WTC11 (cell line): ENCODE measurements at regions not wholly inside any gene's neighbourhood (a gene's known extent, or its start where the extent isn't known, plus 50 kb on each side); places are given as distances from the start of the nearest gene placed in this dataset.

Experiments used
- ATAC-seq: fragments of 200-7000 bp; cut with Tn5 transposase; 2 replicates; pipeline ENCODE4 v1.10.0; 2021; ENCODE audit warnings: mild to moderate bottlenecking, moderate library complexity
- CTCF ChIA-PET: fragments of 300-600 bp; sonication (Branson Sonifier 250); formaldehyde crosslinking; loops from one replicate; lab custom pipeline; 2021; ENCODE audit warnings: antibody characterized with exemption; lab: Charles Lee
- POLR2A ChIA-PET: fragments of 350-600 bp; sonication (Branson Sonifier 250); formaldehyde crosslinking; loops from one replicate; lab custom pipeline; 2021; ENCODE audit warnings: antibody characterized with exemption; lab: Charles Lee
- DNase-seq: peaks from one replicate; pipeline ENCODE4 v3.0.0; 2021; ENCODE audit warnings: low spot score
- H3K27ac Mint-ChIP-seq: 2 replicates; pipeline ENCODE4 v1.8.0; 2021; ENCODE audit warnings: mixed read lengths
- H3K27me3 Mint-ChIP-seq: 2 replicates; pipeline ENCODE4 v1.8.0; 2021; ENCODE audit warnings: low read depth, mild to moderate bottlenecking, moderate library complexity, mixed read lengths
- H3K36me3 Mint-ChIP-seq: 2 replicates; pipeline ENCODE4 v1.8.0; 2021; ENCODE audit warnings: mixed read lengths
- H3K4me1 Mint-ChIP-seq: 2 replicates; pipeline ENCODE4 v1.8.0; 2022; ENCODE audit warnings: mixed read lengths
- H3K4me3 Mint-ChIP-seq: 2 replicates; pipeline ENCODE4 v1.8.0; 2021; ENCODE audit warnings: mild to moderate bottlenecking, moderate library complexity, mixed read lengths
- H3K9me3 Mint-ChIP-seq: 2 replicates; pipeline ENCODE4 v1.8.0; 2021; ENCODE audit warnings: mixed read lengths
- AFF4 ChIP-seq: sonication (generic); formaldehyde crosslinking; IDR thresholded peaks from 2 replicates; pipeline ENCODE4 v1.8.1; 2023; ENCODE audit warnings: mild to moderate bottlenecking, missing genetic modification reagents, borderline replicate concordance
- ATF1 ChIP-seq: sonication (generic); formaldehyde crosslinking; IDR thresholded peaks from 2 replicates; pipeline ENCODE4 v1.8.1; 2023; ENCODE audit warnings: mild to moderate bottlenecking, moderate library complexity, missing genetic modification reagents
- CBFB ChIP-seq: sonication (generic); formaldehyde crosslinking; IDR thresholded peaks from 2 replicates; pipeline ENCODE4 v1.8.1; 2022; ENCODE audit warnings: mild to moderate bottlenecking, low read depth, missing genetic modification reagents
- CTCF ChIP-seq: fragments of 200-600 bp; IDR thresholded peaks from 2 replicates; pipeline ENCODE4 v1.8.0; 2022; ENCODE audit warnings: antibody characterized with exemption
- GRHL2 ChIP-seq: fragments of 250-450 bp; sonication (Bioruptor Pico); IDR thresholded peaks from 2 replicates; pipeline ENCODE4 v1.8.0; 2022; ENCODE audit warnings: mild to moderate bottlenecking, moderate library complexity; ENCODE audit not compliant: insufficient replicate concordance, severe bottlenecking
- ZNF121 ChIP-seq: sonication (generic); formaldehyde crosslinking; IDR thresholded peaks from 2 replicates; pipeline ENCODE4 v1.8.0; 2023; ENCODE audit warnings: missing genetic modification reagents
- ZNF281 ChIP-seq: sonication (generic); formaldehyde crosslinking; IDR thresholded peaks from 2 replicates; pipeline ENCODE4 v1.8.0; 2023; ENCODE audit warnings: mild to moderate bottlenecking, missing genetic modification reagents
- TF ChIP-seq, protein P1 (sequence below): sonication (generic); formaldehyde crosslinking; IDR thresholded peaks from 2 replicates; pipeline ENCODE4 v1.8.1; 2023; ENCODE audit warnings: mild to moderate bottlenecking, missing genetic modification reagents
- TF ChIP-seq, protein P2 (sequence below): sonication (generic); formaldehyde crosslinking; IDR thresholded peaks from 2 replicates; pipeline ENCODE4 v1.8.0; 2023; ENCODE audit warnings: missing genetic modification reagents, mild to moderate bottlenecking, borderline replicate concordance

- TF ChIP-seq, protein P1, sequence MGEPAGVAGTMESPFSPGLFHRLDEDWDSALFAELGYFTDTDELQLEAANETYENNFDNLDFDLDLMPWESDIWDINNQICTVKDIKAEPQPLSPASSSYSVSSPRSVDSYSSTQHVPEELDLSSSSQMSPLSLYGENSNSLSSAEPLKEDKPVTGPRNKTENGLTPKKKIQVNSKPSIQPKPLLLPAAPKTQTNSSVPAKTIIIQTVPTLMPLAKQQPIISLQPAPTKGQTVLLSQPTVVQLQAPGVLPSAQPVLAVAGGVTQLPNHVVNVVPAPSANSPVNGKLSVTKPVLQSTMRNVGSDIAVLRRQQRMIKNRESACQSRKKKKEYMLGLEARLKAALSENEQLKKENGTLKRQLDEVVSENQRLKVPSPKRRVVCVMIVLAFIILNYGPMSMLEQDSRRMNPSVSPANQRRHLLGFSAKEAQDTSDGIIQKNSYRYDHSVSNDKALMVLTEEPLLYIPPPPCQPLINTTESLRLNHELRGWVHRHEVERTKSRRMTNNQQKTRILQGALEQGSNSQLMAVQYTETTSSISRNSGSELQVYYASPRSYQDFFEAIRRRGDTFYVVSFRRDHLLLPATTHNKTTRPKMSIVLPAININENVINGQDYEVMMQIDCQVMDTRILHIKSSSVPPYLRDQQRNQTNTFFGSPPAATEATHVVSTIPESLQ (CRISPR knock-in tag): no peak
Observed at GRCh38 chr11:120007144-120007543, 130.8 kb downstream of the TRIM29 start (continued).

DNA sequence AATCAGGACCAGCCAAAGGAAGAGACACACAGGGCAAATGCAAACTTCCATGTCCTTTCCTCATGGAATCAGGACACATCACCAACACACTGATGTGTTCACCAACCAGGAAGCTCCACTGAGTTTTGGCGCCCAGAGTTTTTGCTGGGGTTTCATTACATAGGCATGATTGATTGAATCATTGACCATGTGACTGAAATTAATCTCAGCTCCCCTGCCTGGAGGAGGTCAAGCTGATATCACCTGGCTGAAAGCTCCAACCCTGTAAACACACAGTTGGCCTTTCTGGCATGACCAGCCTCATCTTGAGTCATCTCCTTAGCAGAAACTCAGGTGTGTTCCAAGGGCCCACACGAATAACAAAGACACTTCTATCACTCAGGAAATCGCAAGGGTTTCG is 133.2 kb downstream of the TRIM29 start:
- POLR2A ChIA-PET: no interaction called here

DNA sequence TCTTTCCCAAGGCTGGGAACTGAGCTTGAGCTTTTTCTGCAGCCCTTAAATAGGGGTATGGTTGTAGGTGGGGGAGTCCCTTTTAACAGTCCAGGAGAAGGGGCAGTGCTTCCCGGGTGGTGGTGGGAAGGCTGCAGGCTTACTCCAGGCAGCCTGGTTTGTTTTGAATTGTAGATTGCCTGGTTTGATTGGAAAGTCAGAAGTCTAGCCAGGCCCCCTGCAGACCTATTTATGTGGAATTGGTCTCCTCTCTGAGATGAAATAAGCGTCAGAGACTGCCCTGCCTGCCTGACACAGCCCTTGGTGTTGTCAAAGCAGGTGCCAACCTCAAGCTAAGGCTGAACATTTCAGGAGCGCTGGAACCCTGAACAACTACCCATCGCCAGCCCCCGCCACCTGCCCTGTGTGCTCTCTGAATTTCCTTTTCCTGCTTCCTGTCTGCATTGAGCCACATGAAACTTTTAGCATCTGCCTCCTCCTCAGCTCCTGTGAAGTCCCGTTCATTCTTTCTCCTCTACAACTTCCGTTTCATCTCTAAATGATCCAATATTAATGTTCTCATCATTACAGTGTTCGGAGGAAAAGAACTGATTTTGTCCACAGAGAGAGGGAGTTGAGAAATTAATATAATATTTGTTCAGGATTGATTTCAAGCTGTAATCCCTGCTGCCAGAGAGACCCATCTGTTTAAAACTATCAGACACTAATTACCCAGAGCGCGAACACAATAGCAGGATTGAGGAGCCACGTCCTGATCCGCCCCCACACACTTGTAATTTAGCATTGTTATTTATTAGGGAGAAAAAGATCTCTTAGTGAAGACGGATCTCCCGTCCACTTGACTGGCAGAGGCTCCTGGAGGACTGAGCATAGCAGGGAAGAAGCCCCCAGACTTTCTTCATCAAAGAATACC is 136.5 kb downstream of the TRIM29 start:
- H3K4me3 Mint-ChIP-seq: peak overlapping the region; percentile 6; the same call in 1 of the 2 replicates
- no peak overlapping the region for H3K27ac Mint-ChIP-seq
- H3K9me3 Mint-ChIP-seq: peaks cover 15% of the 10 kb centered on the region
- DNase-seq: no peak
- H3K27me3 Mint-ChIP-seq: peaks cover 6% of the 10 kb centered on the region; the same call in 1 of the 2 replicates
- H3K36me3 Mint-ChIP-seq: no peaks in the 10 kb centered on the region
- peaks cover 30% of the 10 kb centered on the region for H3K4me1 Mint-ChIP-seq
- ChIA-PET CTCF (interaction anchor here (0.7 to 2.8 kb wide), 13 partner anchors 10 to 527 kb away, joined by 3 to 27 read pairs (median 4); no protein-coding TSS in a partner anchor), POLR2A (no interaction called here)
- peak; percentile 65 for ATAC-seq
- TF ChIP-seq, protein P2, sequence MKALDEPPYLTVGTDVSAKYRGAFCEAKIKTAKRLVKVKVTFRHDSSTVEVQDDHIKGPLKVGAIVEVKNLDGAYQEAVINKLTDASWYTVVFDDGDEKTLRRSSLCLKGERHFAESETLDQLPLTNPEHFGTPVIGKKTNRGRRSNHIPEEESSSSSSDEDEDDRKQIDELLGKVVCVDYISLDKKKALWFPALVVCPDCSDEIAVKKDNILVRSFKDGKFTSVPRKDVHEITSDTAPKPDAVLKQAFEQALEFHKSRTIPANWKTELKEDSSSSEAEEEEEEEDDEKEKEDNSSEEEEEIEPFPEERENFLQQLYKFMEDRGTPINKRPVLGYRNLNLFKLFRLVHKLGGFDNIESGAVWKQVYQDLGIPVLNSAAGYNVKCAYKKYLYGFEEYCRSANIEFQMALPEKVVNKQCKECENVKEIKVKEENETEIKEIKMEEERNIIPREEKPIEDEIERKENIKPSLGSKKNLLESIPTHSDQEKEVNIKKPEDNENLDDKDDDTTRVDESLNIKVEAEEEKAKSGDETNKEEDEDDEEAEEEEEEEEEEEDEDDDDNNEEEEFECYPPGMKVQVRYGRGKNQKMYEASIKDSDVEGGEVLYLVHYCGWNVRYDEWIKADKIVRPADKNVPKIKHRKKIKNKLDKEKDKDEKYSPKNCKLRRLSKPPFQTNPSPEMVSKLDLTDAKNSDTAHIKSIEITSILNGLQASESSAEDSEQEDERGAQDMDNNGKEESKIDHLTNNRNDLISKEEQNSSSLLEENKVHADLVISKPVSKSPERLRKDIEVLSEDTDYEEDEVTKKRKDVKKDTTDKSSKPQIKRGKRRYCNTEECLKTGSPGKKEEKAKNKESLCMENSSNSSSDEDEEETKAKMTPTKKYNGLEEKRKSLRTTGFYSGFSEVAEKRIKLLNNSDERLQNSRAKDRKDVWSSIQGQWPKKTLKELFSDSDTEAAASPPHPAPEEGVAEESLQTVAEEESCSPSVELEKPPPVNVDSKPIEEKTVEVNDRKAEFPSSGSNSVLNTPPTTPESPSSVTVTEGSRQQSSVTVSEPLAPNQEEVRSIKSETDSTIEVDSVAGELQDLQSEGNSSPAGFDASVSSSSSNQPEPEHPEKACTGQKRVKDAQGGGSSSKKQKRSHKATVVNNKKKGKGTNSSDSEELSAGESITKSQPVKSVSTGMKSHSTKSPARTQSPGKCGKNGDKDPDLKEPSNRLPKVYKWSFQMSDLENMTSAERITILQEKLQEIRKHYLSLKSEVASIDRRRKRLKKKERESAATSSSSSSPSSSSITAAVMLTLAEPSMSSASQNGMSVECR: no peak
- TF ChIP-seq GRHL2 (CRISPR knock-in tag) (no peak), ZNF121 (CRISPR knock-in tag) (no peak), AFF4 (no peak), CBFB (CRISPR knock-in tag) (no peak)

More for the DNA sequence above, 133.2 kb downstream of the TRIM29 start:
- CTCF ChIA-PET: interaction anchor here (0.9 to 1.1 kb wide), 3 partner anchors 9 to 104 kb away, joined by 3 to 8 read pairs (median 3); no protein-coding TSS in a partner anchor
- H3K4me1 Mint-ChIP-seq: peaks cover 37% of the 10 kb centered on the region
- ATAC-seq: no peak
- H3K27me3 Mint-ChIP-seq: peaks cover 10% of the 10 kb centered on the region
- peaks cover 11% of the 10 kb centered on the region for H3K9me3 Mint-ChIP-seq
- DNase-seq: no peak
- no peak overlapping the region for H3K27ac Mint-ChIP-seq
- no peaks in the 10 kb centered on the region for H3K36me3 Mint-ChIP-seq
- no peak overlapping the region for H3K4me3 Mint-ChIP-seq
- TF ChIP-seq ATF1 (CRISPR knock-in tag) (no peak), ZNF281 (CRISPR knock-in tag) (no peak), CTCF (no peak)
- TF ChIP-seq, all 79 proteins: peak for 0
